ENCODE measurements at regions not wholly inside any gene's neighbourhood (a gene's known extent, or its start where the extent isn't known, plus 50 kb on each side); places are given as distances from the start of the nearest gene placed in this dataset.

DNA sequence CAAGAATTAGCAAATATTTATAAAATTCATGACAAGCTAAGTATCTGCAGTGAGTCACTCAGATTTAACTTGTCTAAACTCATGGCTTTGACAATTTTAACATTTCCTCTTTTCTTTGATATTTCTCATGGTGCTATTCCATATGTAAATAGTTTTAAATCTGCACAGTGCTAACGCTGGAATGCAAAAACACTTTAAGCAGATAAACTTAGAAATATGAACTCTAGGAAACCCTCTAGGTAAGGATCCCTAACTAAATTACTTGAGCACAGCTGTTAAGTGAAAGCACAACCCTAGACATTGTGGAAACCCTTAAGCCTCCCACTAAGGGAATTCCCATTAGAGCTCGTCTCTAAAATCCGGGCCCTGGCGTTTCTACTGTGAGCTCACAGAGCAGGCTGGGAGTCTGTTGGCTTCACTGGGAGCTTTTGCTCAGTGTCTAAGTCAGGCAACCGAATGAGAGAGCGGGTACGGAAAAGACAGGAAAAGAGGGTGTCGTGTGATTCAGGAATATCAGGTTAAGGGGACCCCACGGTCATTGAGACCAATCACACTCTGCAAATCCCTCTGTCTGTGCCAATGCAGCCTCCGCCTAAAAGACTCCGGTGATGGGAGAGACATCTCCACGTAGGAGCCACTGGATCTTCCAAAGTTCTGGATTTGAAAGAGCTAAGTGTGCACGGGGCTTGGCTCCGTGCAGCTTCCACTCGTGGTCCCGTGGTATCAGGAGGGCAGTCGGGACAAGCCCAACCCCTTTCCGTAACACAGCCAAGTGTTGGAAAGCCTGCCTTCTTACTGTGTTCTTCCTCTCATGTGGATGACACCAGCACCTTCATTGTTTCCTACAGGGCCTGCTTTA, 112.3 kb upstream of the RPS6KA2 start:
- TF ChIP-seq POLR2AphosphoS5 (IDR thresholded peaks at IDR 0.05; ENCODE audit: low read depth, low read length) = no peak
- TF ChIP-seq TAF1 (IDR thresholded peaks at IDR 0.05; ENCODE audit: borderline replicate concordance, insufficient read depth, low read length) = no peak
- no peak for TF ChIP-seq SIN3A (IDR thresholded peaks at IDR 0.05; ENCODE audit: borderline replicate concordance, insufficient read depth, low read length)
- no peak for TF ChIP-seq FOXP2 (optimal IDR thresholded peaks at IDR 0.05; ENCODE audit: borderline replicate concordance, extremely low read depth, extremely low read length, insufficient read depth)
- TF ChIP-seq, protein P1, sequence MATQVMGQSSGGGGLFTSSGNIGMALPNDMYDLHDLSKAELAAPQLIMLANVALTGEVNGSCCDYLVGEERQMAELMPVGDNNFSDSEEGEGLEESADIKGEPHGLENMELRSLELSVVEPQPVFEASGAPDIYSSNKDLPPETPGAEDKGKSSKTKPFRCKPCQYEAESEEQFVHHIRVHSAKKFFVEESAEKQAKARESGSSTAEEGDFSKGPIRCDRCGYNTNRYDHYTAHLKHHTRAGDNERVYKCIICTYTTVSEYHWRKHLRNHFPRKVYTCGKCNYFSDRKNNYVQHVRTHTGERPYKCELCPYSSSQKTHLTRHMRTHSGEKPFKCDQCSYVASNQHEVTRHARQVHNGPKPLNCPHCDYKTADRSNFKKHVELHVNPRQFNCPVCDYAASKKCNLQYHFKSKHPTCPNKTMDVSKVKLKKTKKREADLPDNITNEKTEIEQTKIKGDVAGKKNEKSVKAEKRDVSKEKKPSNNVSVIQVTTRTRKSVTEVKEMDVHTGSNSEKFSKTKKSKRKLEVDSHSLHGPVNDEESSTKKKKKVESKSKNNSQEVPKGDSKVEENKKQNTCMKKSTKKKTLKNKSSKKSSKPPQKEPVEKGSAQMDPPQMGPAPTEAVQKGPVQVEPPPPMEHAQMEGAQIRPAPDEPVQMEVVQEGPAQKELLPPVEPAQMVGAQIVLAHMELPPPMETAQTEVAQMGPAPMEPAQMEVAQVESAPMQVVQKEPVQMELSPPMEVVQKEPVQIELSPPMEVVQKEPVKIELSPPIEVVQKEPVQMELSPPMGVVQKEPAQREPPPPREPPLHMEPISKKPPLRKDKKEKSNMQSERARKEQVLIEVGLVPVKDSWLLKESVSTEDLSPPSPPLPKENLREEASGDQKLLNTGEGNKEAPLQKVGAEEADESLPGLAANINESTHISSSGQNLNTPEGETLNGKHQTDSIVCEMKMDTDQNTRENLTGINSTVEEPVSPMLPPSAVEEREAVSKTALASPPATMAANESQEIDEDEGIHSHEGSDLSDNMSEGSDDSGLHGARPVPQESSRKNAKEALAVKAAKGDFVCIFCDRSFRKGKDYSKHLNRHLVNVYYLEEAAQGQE (IDR thresholded peaks at IDR 0.05; ENCODE audit: insufficient read depth in 1 of 2, low read depth in 2 of 2, low read length in 2 of 2) = no peak

DNA sequence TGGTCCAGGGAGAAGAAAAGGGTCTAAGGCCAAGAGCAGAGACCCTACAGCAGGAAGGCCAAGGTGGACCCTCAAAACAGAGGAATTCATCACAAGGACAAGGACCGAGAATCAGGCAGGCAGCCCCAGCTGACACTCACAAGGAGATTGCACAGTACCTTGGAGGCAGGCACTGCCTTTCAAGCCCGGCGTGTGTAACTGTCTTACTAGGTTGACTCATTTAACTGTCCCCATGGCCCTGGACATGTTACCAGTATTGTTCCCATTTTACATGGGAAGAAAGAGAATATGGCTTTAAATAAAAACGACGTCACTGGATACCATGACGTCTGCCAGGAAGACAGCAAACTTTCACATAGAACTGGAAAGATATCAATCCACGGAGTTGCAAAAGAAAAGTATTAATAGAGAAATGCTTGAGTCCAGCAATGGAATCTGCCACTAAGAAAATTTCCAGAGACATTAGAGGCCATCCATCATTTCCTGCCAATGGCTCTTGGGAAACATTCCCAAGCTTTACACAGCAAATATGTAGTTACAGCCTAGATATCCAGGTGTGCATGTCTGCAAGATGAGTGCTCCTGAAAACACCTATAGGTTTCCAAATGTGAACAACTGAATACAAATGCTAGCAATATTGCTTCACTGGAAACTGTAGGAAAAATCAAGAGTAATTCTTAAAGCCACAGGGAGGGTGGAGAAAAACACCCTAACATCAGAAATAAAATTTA, 111.5 kb upstream of the RPS6KA2 start:
- TF ChIP-seq POLR2AphosphoS5 (IDR thresholded peaks at IDR 0.05; ENCODE audit: low read depth, low read length) (no peak), SIN3A (IDR thresholded peaks at IDR 0.05; ENCODE audit: borderline replicate concordance, insufficient read depth, low read length) (no peak), TAF1 (IDR thresholded peaks at IDR 0.05; ENCODE audit: borderline replicate concordance, insufficient read depth, low read length) (no peak; the same call in 1 of the 2 replicates), FOXP2 (optimal IDR thresholded peaks at IDR 0.05; ENCODE audit: borderline replicate concordance, extremely low read depth, extremely low read length, insufficient read depth) (no peak)
- TF ChIP-seq, protein P1 (IDR thresholded peaks at IDR 0.05; ENCODE audit: insufficient read depth in 1 of 2, low read depth in 2 of 2, low read length in 2 of 2) = no peak

DNA sequence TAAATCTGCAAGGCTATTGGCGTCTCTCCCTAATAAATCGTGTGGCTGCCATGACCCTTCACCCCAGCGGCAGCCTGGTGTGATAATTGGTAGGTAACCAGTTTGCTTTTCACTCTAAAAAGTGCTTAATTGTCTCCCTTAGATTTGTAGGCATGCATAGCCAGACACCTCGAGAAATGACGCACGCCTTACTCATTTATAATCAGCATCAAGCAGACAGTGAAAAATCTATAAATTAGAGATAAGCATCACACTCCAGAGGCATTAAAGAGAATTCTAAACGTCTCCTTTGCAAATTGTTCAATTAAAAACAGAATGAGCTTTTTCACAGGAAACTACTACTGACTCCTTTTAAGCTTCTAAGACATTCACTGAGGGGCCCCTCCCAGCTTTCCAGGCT, 110.2 kb upstream of the RPS6KA2 start:
- no peak for TF ChIP-seq TAF1 (IDR thresholded peaks at IDR 0.05; ENCODE audit: borderline replicate concordance, insufficient read depth, low read length)
- TF ChIP-seq POLR2AphosphoS5 (IDR thresholded peaks at IDR 0.05; ENCODE audit: low read depth, low read length) = no peak
- TF ChIP-seq SIN3A (IDR thresholded peaks at IDR 0.05; ENCODE audit: borderline replicate concordance, insufficient read depth, low read length) = no peak
- TF ChIP-seq, protein P1 (IDR thresholded peaks at IDR 0.05; ENCODE audit: insufficient read depth in 1 of 2, low read depth in 2 of 2, low read length in 2 of 2) = no peak
- no peak for TF ChIP-seq FOXP2 (optimal IDR thresholded peaks at IDR 0.05; ENCODE audit: borderline replicate concordance, extremely low read depth, extremely low read length, insufficient read depth)

DNA sequence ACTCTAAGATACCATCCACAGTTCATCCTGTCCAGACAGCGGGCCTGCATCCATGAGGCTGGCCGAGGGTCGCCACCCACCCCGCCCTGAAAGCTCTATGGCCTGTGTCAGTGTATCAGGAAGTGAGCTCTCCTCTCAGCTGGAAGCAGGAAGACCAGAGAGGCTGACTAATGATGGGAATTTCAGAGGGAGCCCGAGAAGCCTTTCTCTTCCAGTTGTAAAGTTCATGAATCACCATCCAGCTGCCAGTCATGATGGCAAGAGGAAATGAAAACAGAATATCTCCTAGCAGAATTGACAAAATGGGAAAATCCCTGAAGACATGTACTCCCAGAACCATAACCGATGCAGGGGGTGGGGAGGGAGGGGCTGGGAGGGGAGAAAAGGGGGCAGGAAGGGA, 109.6 kb upstream of the RPS6KA2 start:
- TF ChIP-seq, protein P1 (IDR thresholded peaks at IDR 0.05; ENCODE audit: insufficient read depth in 1 of 2, low read depth in 2 of 2, low read length in 2 of 2) = peak in 1 of 2 experiments; percentile 45; a peak in 1 of 4 replicates
- peak; percentile 75; the same call in 1 of the 2 replicates for TF ChIP-seq SIN3A (IDR thresholded peaks at IDR 0.05; ENCODE audit: borderline replicate concordance, insufficient read depth, low read length)
- TF ChIP-seq POLR2AphosphoS5 (IDR thresholded peaks at IDR 0.05; ENCODE audit: low read depth, low read length) = 0 out of 2 replicates have a peak, but pooled peaks have one; percentile 13
- TF ChIP-seq FOXP2 (optimal IDR thresholded peaks at IDR 0.05; ENCODE audit: borderline replicate concordance, extremely low read depth, extremely low read length, insufficient read depth) = no peak
- no peak for TF ChIP-seq TAF1 (IDR thresholded peaks at IDR 0.05; ENCODE audit: borderline replicate concordance, insufficient read depth, low read length)

Data from PFSK-1 (cell line).